Activated naive CD8-positive, alpha-beta T cell treated with anti-CD3 and anti-CD28 coated beads, Interleukin-2, amount 50 U/mL, for 24 hours (primary cell): ENCODE measurements at regions not wholly inside any gene's neighbourhood (a gene's known extent, or its start where the extent isn't known, plus 50 kb on each side); places are given as distances from the start of the nearest gene placed in this dataset.

ENCODE experiments used
- ATAC-seq: fragments of 150-1000 bp; cut with Tn5 transposase; one replicate; pipeline ENCODE4 v1.10.0; 2021
- DNase-seq: peaks from one replicate; pipeline ENCODE4 v3.0.0; 2021
- H3K27ac Mint-ChIP-seq: one replicate; pipeline ENCODE4 v1.8.0; 2021; ENCODE audit warnings: mild to moderate bottlenecking, mixed read lengths
- H3K27me3 Mint-ChIP-seq: one replicate; pipeline ENCODE4 v1.8.0; 2021; ENCODE audit warnings: mixed read lengths
- H3K36me3 Mint-ChIP-seq: one replicate; pipeline ENCODE4 v1.8.0; 2021; ENCODE audit warnings: low read depth, mixed read lengths
- H3K4me1 Mint-ChIP-seq: one replicate; pipeline ENCODE4 v1.8.0; 2021; ENCODE audit warnings: mixed read lengths
- H3K4me3 Mint-ChIP-seq: one replicate; pipeline ENCODE4 v1.8.0; 2021; ENCODE audit warnings: mild to moderate bottlenecking, moderate library complexity, mixed read lengths
- H3K9me3 Mint-ChIP-seq: one replicate; pipeline ENCODE4 v1.8.0; 2021; ENCODE audit warnings: mixed read lengths

DNA sequence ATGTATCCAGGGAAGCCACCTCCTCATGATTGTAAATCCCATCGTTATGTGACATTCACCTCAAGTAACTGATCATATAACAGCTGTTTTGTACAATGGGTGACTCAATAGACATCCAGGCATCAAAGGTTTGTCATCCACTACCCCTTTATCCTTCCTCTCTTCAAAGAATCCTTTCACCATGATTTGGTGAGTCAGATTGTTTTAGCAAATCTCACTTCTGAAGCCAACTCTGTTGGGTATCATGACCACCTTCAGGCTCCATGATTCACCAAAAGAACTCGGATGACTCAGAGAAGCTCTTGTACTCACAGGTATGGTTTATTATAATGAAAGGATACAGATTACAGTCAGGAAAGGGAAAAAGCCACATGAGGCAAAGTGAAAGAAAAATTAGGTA, 132.1 kb downstream of the PWWP3B start:
- no peaks in the 10 kb centered on the region for H3K4me1 Mint-ChIP-seq
- no peak overlapping the region for H3K4me3 Mint-ChIP-seq
- no peaks in the 10 kb centered on the region for H3K9me3 Mint-ChIP-seq
- DNase-seq (no peak), ATAC-seq (no peak)
- H3K27me3 Mint-ChIP-seq, result no peaks in the 10 kb centered on the region
- no peaks in the 10 kb centered on the region for H3K36me3 Mint-ChIP-seq
- no peak overlapping the region for H3K27ac Mint-ChIP-seq

GRCh38 chrX:106300656-106301055, 132.6 kb downstream of the PWWP3B start:
- Mint-ChIP-seq H3K27me3 (no peaks in the 10 kb centered on the region), H3K9me3 (no peaks in the 10 kb centered on the region), H3K27ac (no peak overlapping the region), H3K4me3 (no peak overlapping the region), H3K4me1 (no peaks in the 10 kb centered on the region), H3K36me3 (no peaks in the 10 kb centered on the region)
- no peak for ATAC-seq
- DNase-seq, result no peak

- no peaks in the 10 kb centered on the region for H3K36me3 Mint-ChIP-seq
- no peaks in the 10 kb centered on the region for H3K4me1 Mint-ChIP-seq
- no peak for DNase-seq
- H3K27me3 Mint-ChIP-seq, result no peaks in the 10 kb centered on the region
- no peak overlapping the region for H3K4me3 Mint-ChIP-seq
- no peak for ATAC-seq
- H3K27ac Mint-ChIP-seq, result no peak overlapping the region
- no peaks in the 10 kb centered on the region for H3K9me3 Mint-ChIP-seq
Measured at GRCh38 chrX:106302304-106302703, 134.2 kb downstream of the PWWP3B start.

GRCh38 chrX:106306391-106306947, 138.4 kb downstream of the PWWP3B start:
- Mint-ChIP-seq H3K36me3 (no peaks in the 10 kb centered on the region), H3K9me3 (no peaks in the 10 kb centered on the region), H3K27me3 (no peaks in the 10 kb centered on the region), H3K27ac (no peak overlapping the region), H3K4me3 (no peak overlapping the region), H3K4me1 (no peaks in the 10 kb centered on the region)
- ATAC-seq, result no peak
- no peak for DNase-seq

- H3K27me3 Mint-ChIP-seq, result no peaks in the 10 kb centered on the region
- H3K4me3 Mint-ChIP-seq, result no peak overlapping the region
- no peaks in the 10 kb centered on the region for H3K9me3 Mint-ChIP-seq
- ATAC-seq, result no peak
- no peaks in the 10 kb centered on the region for H3K36me3 Mint-ChIP-seq
- no peak overlapping the region for H3K27ac Mint-ChIP-seq
- no peak for DNase-seq
- no peaks in the 10 kb centered on the region for H3K4me1 Mint-ChIP-seq
Measured at GRCh38 chrX:106323357-106323756, 155.3 kb downstream of the PWWP3B start.

- Mint-ChIP-seq H3K4me1 (no peaks in the 10 kb centered on the region), H3K36me3 (no peaks in the 10 kb centered on the region), H3K9me3 (no peaks in the 10 kb centered on the region), H3K27ac (no peak overlapping the region), H3K27me3 (no peaks in the 10 kb centered on the region), H3K4me3 (no peak overlapping the region)
- ATAC-seq, result no peak
- no peak for DNase-seq
Measured at GRCh38 chrX:106331606-106332005, 163.5 kb downstream of the PWWP3B start.

DNA sequence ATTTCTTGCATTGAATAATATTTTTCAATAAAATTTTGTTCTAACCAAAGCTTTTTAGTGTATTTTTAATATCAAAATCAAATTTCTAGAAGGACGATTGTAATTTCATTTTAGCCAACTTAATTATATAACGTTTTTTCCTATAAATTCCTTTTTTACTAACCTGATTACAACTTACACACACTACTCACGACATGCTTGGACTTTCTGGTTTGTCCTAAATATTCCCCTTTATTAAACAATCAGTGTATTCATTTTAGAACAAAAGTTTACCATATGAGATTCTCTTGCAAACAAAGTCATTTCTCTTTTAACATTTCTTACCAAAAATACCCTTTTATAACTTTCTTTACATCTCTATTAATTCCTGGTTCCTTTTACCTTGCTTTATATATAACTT, 173.7 kb downstream of the PWWP3B start:
- no peaks in the 10 kb centered on the region for H3K36me3 Mint-ChIP-seq
- DNase-seq (no peak), ATAC-seq (no peak)
- no peaks in the 10 kb centered on the region for H3K27me3 Mint-ChIP-seq
- H3K9me3 Mint-ChIP-seq, result no peaks in the 10 kb centered on the region
- no peaks in the 10 kb centered on the region for H3K4me1 Mint-ChIP-seq
- no peak overlapping the region for H3K4me3 Mint-ChIP-seq
- no peak overlapping the region for H3K27ac Mint-ChIP-seq

DNA sequence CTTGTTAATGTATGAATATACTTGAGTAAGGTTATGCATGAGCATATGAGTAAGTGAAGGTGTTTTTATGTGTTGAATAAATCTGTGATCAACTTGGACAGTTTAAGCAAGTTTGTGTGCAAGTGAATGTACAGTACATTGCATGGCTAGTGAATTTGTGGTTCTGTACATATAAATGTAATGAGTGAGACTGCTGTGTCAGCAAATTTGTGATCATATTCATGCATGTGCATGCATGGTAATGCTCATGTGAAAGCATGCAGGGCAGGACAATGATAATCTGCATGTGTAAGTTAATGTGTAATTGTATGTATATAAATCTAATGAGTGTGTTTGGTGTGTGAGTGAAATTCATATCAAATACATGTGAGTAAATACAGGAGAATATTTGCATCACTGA, 188.5 kb downstream of the PWWP3B start:
- no peaks in the 10 kb centered on the region for H3K27me3 Mint-ChIP-seq
- ATAC-seq (no peak), DNase-seq (no peak)
- no peak overlapping the region for H3K27ac Mint-ChIP-seq
- no peaks in the 10 kb centered on the region for H3K36me3 Mint-ChIP-seq
- H3K9me3 Mint-ChIP-seq, result no peaks in the 10 kb centered on the region
- H3K4me3 Mint-ChIP-seq, result no peak overlapping the region
- H3K4me1 Mint-ChIP-seq, result no peaks in the 10 kb centered on the region

GRCh38 chrX:106363214-106363613, 195.1 kb downstream of the PWWP3B start:
- Mint-ChIP-seq H3K36me3 (no peaks in the 10 kb centered on the region), H3K27me3 (no peaks in the 10 kb centered on the region), H3K9me3 (no peaks in the 10 kb centered on the region), H3K27ac (no peak overlapping the region), H3K4me3 (no peak overlapping the region), H3K4me1 (no peaks in the 10 kb centered on the region)
- ATAC-seq (no peak), DNase-seq (no peak)

- Mint-ChIP-seq H3K27ac (no peak overlapping the region), H3K9me3 (no peaks in the 10 kb centered on the region)
- no peak for DNase-seq
Measured at GRCh38 chrX:106378616-106379015, 210.5 kb downstream of the PWWP3B start.

GRCh38 chrX:106391284-106391911, 220.4 kb upstream of the RADX start:
- Mint-ChIP-seq H3K36me3 (no peaks in the 10 kb centered on the region), H3K27me3 (no peaks in the 10 kb centered on the region), H3K4me3 (no peak overlapping the region), H3K27ac (no peak overlapping the region), H3K9me3 (no peaks in the 10 kb centered on the region), H3K4me1 (no peaks in the 10 kb centered on the region)
- no peak for DNase-seq
- ATAC-seq, result no peak

More at GRCh38 chrX:106378616-106379015, 210.5 kb downstream of the PWWP3B start:
- H3K4me1 Mint-ChIP-seq, result no peaks in the 10 kb centered on the region
- no peaks in the 10 kb centered on the region for H3K36me3 Mint-ChIP-seq
- ATAC-seq, result no peak
- H3K4me3 Mint-ChIP-seq, result no peak overlapping the region
- no peaks in the 10 kb centered on the region for H3K27me3 Mint-ChIP-seq

DNA sequence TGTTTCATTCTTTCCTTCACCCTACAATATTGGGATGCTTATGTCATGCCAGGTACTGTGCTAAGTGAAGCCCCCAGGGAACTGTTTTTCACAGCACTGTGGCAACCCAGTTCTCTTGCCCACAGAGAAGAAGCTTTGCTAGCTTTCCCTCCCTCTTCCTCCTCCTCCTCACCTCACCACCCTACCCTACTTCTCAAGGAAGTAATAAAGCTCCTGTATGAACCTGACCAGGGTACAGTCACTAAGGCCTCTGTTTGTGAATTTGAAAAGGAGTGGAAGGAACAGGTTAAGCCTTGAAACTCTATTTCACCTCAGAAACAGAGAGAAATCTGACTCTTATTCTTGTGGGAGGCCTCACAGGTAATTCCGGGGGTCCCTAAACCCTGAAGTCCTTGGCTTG, 219.4 kb upstream of the RADX start:
- Mint-ChIP-seq H3K27ac (no peak overlapping the region), H3K9me3 (no peaks in the 10 kb centered on the region), H3K36me3 (no peaks in the 10 kb centered on the region), H3K4me1 (no peaks in the 10 kb centered on the region), H3K4me3 (no peak overlapping the region), H3K27me3 (no peaks in the 10 kb centered on the region)
- no peak for DNase-seq
- ATAC-seq, result no peak

DNA sequence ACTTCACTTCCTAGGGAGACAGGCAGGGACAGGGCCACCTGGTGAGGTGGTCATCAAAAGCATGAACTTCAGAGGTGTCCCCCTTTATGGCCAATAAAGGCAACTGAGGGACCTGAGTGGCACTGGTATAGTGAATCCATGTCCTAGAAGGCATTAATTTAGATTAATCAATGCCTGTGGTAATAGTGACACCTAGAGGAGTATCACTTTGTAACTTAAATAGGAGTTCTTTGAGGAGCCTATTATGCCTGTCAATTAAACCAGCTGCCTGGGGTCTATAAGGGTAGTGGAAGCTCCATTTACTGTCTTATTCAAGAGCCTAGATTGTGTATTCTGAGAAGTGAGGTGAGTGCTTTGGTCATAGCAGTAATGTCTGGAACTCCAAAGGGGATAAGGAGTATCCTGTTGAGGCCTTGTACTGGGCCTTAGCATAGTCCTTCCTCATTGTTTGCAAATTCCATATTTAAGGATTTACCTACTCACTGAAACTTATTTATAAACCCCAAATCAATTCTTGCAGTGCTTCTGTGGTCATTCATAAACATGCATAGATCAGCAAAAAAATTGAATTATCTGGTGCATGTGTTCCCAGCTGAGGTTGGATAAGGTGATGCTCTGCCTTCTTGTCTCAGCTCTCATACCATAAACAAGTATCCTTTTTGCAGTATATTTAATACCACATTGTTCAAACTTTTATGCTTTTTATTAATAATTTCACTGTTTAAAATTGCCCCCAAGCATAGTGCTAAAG, 213.8 kb upstream of the RADX start:
- Mint-ChIP-seq H3K9me3 (no peaks in the 10 kb centered on the region), H3K27ac (no peak overlapping the region), H3K4me1 (no peaks in the 10 kb centered on the region), H3K36me3 (no peaks in the 10 kb centered on the region), H3K27me3 (no peaks in the 10 kb centered on the region), H3K4me3 (no peak overlapping the region)
- ATAC-seq (no peak), DNase-seq (no peak)

- DNase-seq (no peak), ATAC-seq (no peak)
- Mint-ChIP-seq H3K36me3 (no peaks in the 10 kb centered on the region), H3K4me1 (no peaks in the 10 kb centered on the region), H3K27ac (no peak overlapping the region), H3K9me3 (no peaks in the 10 kb centered on the region), H3K27me3 (no peaks in the 10 kb centered on the region), H3K4me3 (no peak overlapping the region)
Measured at GRCh38 chrX:106401965-106402559, 209.7 kb upstream of the RADX start.

- DNase-seq (no peak), ATAC-seq (no peak)
- Mint-ChIP-seq H3K27ac (no peak overlapping the region), H3K4me1 (no peaks in the 10 kb centered on the region), H3K4me3 (no peak overlapping the region), H3K36me3 (no peaks in the 10 kb centered on the region), H3K9me3 (no peaks in the 10 kb centered on the region), H3K27me3 (no peaks in the 10 kb centered on the region)
Measured at GRCh38 chrX:106404512-106404911, 207.3 kb upstream of the RADX start.
